CD4-positive, alpha-beta T cell treated with Interleukin-4 for 1 hour (primary cell): ENCODE measurements at regions not wholly inside any gene's neighbourhood (a gene's known extent, or its start where the extent isn't known, plus 50 kb on each side); places are given as distances from the start of the nearest gene placed in this dataset.

Source experiments
- DNase-seq, 2 donors: peaks; one replicate each; pipeline ENCODE4 v3.0.0-alpha.2; 2020 to 2022

DNA sequence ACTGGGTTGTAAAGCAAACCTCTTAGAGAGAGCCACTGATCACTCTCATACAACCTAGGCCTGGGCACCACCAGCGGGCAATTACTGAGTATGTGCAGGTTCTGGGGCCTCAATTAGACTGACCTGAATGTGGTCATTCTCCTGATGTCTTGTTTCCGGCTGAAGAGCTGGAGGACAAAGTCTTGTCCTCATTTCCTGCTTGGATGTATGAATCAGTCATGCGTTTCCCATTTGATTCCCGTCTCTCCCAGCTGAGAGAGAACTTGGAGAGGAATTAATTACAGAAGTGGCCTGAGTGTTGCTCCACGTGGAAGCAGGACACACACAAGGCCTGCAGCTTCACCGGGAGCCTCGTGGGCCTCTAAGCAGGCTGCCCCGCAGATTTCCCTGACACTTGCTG, 799.3 kb upstream of the ARGLU1 start:
- DNase-seq: no peak

DNA sequence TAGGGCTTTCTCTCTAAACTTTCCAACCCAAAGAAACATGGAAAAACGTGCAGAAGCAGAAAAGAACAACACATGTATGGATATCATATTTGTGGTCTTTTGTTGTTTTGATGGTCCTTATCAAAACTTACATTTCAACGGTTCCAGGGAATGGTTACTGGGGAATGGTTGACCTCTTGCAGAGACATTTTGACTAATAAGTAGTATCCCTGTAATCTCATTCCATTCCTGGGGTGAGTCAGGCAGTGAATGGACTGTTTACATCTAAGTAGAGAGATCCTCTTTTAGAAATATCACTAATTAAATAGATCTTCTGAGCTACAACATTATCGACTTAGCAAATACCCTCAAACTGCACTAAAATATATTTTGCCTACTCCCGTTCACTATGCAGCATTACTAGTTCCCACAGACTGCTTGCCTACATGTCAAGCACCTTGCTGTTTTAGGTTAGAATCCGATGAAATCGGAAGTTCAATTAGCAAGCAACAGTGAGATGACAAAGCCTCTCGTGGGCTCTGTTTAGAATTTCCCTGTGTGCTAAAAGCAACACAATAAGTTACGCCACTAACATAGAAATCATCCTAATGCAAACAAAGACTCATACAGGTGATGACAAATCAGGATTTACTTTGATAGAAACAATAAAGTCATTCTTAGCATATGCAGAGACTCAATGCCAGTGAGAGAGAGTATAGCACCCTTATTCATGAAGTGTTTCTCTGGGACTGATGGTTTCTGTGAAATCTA, 797.7 kb upstream of the ARGLU1 start:
- no peak for DNase-seq

DNA sequence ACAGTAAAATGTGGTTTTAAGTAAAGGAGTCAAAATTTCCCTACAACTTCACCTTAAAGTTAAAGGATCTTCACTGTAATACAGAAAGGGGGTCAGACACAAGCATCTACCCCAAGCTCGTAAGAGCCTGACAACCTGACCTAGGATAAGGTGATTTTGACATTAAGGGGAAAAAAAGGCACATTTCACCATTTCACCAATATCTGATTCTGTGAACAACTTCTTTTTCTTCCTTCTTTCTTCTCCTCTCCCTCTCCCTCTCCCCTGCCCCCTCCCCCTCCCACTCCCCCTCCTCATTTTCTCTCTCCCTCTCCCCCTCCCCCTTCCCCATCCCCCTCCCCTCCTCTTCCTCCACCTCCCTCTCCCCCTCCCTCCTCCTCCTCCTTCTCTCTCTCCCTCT, 796.7 kb upstream of the ARGLU1 start:
- DNase-seq: no peak

DNA sequence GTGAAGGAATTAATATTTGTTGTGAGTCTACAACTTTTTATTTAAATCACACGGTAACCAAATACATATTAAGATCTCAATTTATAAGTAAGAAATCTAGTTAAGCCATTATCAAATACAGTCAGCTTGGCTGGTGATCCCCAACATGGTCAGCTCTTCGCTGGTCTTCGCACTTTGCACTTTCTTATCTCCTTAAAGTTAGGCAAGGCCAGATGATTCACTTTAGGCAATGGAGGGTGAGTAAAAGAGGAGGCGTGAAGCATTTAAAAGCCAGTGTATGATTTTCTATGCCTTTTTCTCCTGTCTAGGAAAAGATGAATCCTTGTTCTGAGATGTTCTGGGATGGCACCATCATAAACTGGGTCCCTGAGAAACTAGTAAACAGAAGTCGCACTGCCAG, 793.7 kb upstream of the ARGLU1 start:
- DNase-seq: no peak

DNA sequence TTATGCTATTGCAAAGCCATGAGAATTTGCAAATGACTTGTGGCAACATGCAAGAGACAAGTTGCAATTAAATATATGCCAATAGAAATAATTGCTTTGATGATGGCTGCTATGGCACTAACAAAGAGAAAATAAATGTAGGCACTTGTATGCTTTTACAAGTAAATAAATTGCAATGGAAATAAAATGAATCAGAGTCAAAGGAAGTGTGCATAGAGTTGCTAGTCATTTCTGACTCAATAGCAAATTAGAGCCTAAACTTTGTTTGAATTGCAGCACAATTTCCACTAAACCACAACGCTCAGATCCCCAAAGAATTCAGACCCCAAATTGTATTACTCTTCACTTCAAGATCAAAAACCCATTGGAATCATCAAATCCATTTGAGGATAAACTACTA, 792.1 kb upstream of the ARGLU1 start:
- no peak for DNase-seq

DNA sequence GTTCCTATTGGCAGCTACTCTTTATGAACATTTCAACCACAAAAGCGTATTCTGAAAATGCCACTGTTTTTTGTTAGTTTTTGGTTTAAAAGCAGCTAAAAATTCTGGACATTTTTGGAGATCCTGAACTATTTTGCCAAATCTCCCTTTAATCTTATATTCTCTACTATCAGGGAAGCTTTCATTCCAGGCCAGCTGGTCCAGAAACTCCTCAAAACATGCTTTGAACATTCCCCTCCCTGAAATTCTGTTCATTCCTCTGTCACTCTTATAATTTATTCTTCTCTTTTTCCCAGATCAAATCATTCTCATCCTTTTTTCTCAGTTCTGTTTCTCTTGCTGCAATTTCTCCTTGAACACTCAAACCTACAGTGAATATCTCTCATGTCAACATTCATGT, 790.9 kb upstream of the ARGLU1 start:
- DNase-seq: no peak

DNA sequence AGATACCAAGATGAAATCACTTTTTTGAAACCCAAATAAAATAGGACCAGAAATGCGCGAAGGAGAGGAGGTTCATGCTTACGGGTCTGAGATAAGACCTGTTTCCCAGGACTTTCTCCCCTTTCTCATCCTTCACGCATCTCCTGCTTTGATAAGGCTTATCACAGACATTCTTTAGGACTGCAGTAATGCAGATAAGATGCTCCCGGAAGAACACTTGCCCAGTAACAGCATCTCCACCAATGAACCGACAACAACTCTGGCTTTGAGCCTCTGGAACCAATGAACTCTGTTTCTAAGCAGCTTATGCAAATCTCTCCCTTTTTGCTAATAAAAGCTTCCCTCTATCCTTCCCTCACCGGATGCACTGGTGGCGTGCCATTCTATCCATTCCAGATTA, 783.4 kb upstream of the ARGLU1 start:
- DNase-seq: no peak

DNA sequence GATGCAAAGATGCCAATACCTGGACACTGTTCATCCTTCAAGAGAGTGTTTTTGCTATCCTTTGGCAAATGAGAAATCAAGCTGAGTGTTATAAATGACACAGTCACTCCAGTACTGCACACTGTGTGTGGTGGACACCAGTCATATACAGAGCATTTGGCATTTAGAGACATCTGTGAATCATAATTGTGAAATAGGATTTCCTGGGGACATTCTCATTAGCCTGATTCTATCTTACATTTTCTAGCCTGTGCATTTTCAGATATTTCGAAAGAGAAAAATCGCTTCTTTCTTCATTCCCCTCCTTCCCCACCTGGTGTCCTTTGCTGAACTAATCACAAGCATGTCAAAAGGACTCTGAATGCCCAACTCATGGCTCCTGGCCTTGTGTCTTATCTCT, 781.0 kb upstream of the ARGLU1 start:
- DNase-seq: no peak

DNA sequence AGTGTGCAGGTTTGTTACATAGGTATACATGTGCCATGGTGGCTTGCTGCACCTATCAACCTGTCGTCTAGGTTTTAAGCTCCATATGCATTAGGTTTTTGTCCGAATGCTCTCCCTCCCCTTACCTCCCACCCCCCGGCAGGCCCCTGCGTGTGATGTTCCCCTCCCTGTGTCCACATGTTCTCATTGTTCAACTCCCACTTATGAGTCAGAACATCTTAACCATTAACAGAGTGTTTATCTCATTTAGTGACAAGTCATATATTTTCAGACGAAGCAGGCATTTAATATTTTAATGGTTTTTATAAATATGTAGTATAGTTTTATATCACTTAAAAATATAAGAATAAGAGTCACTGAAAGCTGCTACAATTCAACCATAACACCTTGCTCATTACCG, 780.5 kb upstream of the ARGLU1 start:
- DNase-seq: no peak

DNA sequence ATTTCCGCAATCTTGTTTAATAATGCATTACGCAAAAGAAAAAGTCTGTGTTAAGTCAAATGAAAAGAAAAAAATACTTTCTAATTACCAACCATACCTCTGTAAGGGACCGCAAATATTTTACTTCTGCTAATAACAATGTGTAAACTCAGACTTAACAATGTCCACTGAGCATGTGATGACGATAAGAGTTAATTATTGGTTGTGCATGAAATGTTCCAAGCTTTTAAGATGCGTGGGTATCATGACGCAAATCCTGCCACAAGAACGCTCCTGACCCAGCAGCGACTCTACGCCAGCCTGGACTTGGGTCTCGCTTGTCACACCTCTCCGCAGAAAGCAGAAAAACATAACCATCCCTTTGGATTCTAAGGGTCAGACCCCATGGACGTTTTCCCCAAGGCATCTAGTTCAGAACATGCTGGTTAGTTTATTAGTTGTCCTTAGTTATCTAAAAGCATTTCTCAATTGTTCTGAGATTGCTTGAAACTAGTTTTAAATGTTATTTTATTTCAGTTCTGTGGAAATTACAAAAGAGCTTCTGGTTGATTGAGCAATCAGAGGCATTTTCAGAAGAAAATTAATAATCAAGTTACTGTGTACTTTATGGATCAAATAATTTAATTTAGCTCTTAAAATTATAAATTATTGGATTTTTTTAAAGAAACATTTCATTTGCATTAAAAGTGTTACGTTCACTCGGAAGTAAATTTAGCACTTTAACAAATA, 779.9 kb upstream of the ARGLU1 start:
- DNase-seq: no peak

DNA sequence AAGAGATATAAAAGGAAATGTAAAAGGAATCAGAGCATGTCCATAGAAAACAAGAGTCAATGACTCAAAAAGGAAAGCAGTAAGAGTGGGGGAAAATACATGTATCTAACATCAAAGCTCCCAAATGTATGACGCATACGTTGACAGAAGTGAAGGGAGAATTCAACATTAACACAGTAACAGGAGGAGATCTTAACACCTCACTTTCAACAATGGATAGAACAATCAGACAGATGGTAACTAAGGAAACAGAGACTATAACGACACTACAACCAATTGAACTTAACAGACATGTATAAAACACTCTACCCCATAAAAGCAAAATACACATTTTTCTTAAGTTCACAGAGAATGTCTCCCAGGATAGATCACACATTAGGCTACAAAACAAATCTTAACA, 774.8 kb upstream of the ARGLU1 start:
- DNase-seq: no peak

DNA sequence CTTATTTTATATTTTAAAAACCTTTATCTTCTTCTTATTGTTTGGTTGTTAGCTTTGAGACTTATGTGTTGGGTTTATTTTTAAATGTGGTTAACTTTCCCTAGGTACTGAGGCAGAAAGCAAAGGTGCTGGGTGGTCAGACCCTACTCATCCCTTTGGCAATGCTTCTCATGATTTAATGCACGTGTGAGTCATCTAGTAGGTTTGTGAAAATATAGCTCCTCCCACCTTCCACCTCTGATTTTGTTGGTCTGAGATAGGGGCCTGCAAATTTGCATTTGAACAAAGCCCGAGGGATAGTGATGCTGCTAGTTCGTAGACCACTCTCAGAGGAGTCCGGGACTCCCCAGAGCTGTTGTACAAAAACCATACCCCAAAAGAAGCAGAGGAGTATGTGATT, 771.3 kb upstream of the ARGLU1 start:
- no peak for DNase-seq

DNA sequence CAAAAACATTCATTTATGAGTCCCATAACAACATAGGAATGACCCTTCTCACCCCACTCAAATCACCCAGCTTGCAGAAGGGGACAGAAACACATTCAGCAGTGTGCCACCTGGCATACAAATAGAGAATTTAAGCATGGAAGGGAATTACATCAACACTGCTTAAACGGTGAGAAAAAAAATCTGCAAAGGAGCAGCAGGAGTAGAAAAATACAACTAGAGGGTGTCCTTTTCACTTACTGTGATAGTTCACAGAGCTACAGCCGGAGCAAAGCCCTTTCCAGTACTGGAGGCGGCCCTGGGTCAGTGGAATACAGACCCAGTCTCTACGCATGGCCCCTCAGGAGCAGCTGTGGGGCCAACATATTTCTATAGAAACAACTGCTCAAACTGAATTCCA, 764.3 kb upstream of the ARGLU1 start:
- DNase-seq: no peak

DNA sequence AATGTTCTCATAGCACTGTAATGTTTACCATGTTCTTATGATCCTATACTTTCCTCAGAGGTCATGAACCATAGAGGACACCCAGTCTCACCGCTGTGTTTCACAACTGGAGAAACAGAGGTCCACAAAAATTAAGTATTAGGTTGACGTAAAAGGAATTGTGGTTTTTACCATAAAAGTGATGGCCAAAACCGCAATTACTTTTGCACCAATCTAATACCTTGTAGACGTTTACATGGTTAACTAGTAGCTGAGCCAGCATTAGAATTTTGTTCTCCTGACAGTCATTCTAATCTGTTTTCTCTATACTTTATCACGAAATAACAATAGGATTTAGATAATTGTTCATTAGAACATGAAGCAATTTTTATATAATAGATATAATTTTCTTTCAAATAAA, 763.4 kb upstream of the ARGLU1 start:
- DNase-seq: no peak

DNA sequence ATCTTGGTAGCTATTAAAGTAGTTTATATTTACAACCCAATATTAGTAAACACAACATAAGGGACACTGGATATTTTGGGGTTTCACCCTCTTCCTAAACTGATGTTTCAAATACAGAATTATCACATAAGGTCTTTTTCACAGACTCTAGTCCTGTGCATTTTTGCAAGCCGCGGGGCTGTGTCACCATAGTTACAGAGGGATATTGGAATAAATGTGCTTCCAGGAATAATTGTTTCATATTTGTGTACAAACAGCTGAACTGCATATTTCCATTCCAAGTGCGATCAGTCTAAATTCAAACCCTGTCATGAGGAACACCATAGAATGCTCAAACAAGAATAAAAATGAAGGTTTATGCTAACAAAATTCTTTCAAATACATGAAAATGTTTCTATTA, 762.5 kb upstream of the ARGLU1 start:
- no peak for DNase-seq

DNA sequence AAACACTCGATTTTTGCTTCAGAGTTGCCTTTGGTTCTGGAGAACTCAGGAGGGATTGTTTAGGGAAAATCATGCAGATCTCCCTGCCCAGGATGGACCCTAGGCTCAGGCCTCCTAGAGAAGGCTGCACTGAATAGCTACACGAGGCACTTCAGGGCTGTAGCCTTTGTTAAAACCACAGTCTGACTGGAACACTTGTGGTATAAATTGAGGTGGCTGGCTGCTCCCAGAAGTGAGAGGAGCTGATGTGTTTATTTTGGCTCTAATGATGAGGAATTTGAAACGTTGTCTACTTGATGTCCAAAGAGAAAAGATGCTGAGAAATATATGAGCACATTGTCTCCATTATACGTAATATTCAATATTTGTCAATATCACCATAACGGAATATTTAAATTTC, 762.1 kb upstream of the ARGLU1 start:
- no peak for DNase-seq

DNA sequence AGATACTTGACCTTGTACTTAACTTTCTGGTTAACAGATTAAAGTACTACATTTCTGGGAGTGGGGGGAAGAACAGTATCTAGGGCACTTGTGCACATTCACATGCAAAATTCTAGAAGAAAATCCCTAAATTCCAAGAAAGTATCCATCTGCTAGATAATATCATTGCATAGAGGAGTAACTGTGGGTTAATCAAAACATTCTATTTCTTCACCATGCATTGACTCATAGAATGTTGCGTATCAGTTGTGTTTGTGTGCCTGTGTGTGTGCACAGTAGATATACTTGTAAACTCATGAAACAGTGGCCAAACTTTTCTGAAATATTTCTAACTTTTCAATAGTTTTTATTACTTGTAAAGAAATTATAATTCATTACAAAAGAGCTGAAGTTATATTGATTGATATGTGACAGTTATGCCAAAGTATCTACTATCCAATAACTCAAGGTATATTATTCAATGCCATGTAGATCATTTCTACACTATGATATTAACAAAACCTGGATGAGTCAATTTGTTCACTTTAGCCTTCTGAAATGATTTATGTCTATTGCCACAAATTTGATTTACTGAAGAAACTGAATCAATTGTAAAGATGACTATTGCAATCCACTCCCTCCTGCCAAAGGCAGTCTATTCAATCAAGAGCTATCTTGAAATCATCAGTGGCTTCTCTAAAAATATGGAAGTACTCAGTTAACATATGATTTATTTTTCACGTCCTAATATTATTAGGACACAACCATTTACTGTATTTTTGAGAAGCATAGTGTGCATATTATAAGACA, 756.7 kb upstream of the ARGLU1 start:
- DNase-seq: no peak

DNA sequence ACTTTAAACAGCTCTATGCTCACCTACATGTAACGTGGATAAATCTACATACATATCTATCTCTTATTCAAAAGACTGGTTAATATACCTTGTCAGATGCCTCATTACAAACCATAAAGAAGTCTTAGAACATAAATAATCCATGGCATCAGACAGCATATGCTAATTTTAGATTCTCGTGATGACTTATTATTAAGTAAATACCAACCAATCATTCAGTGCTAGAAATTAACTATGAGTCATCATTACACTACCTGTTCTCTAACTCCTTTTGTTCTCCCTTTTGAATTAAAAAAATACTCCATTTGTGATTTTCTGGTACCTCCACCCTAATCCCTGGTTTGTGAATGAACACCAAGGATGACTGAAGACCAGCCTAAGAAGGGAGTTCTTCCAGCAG, 754.3 kb upstream of the ARGLU1 start:
- no peak for DNase-seq

DNA sequence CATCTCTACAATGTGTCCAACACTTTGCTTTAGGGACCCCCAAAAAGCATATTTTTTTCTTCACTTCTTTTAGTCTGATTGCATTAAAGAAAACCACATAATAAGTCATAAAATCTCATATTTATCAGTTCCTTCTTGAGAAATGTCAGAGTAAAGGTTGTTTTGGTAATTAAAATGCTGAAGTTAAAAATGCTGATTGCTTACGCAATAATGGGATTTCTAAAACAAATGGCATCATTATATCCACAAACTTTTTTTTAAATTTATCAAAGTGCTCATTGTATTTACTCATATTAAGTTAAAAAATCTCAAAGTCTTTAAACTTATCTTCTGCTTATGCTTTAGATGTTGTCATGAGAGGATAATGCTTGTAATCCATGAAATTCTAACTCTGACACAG, 737.2 kb upstream of the ARGLU1 start:
- no peak for DNase-seq

DNA sequence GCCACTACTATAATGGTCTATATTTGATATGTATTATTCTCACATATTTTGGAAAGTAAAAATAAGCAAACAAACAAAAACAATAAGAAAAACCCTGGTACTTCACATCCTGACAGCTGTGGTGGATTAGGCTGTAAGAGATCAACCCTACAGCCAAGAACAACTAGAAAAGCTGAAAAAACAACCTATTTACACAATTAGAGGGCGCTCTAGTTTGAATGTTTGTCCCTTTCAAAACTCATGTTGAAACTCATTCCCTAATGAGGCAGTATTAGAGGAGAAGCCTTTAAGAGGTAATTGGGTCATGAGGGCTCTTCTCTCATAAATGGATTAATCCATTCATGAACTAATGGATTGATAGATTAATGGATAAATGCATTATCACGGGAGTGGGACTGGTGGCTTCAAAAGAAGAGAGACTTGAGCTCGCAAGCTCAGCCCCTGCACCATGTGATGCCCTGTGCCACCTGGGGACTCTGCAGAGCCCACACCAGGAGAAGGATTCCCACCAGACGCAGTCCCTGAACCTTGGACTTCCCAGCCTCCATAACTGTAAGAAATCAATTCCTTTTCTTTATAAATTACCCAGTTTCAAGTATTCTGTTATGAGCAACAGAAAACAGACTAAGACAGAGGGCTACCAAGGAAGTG, 733.9 kb upstream of the ARGLU1 start:
- DNase-seq: no peak

DNA sequence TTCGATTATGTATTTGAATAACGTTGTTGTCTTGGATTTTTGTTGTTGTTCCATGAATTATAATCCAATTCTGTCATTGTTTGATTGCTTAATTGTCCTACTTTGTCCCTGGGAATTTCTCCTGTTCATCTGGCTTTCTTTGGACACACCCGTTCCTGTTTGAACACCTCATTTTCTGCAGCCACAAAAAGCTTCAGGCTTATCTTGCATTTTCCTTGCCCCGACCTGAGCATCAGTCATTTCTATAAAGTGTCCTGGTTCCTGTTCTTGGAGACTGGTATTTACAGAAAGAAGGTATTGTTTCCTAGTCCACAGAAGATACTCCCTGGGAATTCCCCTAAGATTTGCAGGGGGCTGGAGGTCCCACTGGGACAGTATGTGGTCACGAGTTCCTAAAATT, 731.8 kb upstream of the ARGLU1 start:
- no peak for DNase-seq

DNA sequence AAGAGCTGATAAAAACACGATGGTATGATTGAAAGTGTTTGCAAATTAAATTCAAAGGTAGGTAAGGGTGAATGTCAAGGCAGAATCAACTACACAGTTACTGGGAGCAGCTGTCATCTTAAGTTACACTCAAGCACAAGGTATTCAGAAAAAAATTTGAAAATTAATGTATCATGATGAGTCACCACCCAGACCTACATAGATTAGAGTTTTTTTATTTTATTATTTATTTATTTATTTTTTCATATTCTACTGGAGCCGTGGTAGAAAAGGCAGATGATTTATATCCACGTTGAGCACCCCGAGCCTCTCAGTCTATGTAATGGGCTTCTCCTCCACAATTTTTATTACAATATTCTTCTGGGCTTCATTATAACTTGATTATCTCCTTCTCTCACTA, 728.9 kb upstream of the ARGLU1 start:
- DNase-seq: no peak

DNA sequence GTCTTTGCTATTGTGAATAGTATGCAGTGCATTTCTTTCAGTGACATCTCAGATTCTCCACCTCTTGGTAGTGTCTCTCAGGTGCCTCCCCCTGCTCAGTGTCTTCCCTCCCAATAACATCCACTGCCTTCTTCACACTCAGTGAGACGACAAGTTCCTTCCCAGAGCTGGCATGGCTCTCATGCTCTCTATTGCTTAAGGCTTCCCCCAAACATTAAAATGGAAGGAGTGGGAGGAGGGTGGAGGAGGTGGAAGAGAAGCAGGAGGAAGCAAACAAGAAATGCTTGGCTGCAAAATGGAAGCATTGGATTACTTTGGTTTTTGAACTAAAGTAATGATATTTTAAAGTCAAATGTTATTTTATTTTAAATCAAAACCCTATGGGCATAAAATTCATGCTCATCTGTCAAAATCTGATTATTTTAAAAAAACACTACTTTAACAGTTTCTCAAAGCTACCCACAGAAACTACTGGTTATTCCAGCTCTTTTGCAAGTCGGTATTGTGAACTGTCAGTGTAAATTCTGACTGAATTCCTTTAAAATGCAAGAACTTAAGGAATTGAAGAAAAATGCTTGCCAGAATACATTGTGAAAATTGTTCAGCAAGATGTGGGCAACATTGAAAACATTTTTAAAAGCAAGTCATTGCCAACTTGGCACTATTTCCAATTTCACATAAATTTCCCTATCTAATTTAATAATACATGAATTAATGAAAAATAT, 727.6 kb upstream of the ARGLU1 start:
- no peak for DNase-seq
